HCT116 (cell line): ENCODE measurements at regions not wholly inside any gene's neighbourhood (a gene's known extent, or its start where the extent isn't known, plus 50 kb on each side); places are given as distances from the start of the nearest gene placed in this dataset.

Experiments
- ATAC-seq: fragments of 200-7000 bp; cut with Tn5 transposase; 2 replicates; pipeline ENCODE4 v1.9.1; 2020; ENCODE audit warnings: mild to moderate bottlenecking, moderate library complexity
- BruUV-seq: library from RNA; stranded (reverse); fragments of 400-500 nt; replicated peaks from 2 replicates; lab custom pipeline; 2021; lab: Mats Ljungman, UMichigan
- CTCF ChIA-PET: fragments of 300-600 bp; sonication (Branson Sonifier 250); formaldehyde crosslinking; loops from one replicate; lab custom pipeline; 2021; ENCODE audit warnings: antibody characterized with exemption; lab: Charles Lee
- POLR2A ChIA-PET: fragments of 300-600, 350-600 bp; sonication (Branson Sonifier 250); formaldehyde crosslinking; loops from one replicate; lab custom pipeline; 2021; ENCODE audit warnings: antibody characterized with exemption; lab: Charles Lee
- RAD21 ChIA-PET, 2 experiments: fragments of 300-600 bp; sonication (Branson Sonifier 250); formaldehyde crosslinking; loops; one replicate each; lab custom pipeline; 2023; ENCODE audit warnings: low total read pairs in 2 of 2; ENCODE audit not compliant: uncharacterized antibody in 2 of 2, unreplicated experiment in 2 of 2, low non-redundant PET in 1 of 2; lab: Charles Lee
- DNase-seq: peaks from one replicate; pipeline ENCODE4 v3.0.0-alpha.2; 2010; ENCODE audit warnings: low read depth, low spot score
- H2AFZ ChIP-seq: fragments of 200-600 bp; shearing (Covaris generic), sonication (generic); 2 replicates; pipeline ENCODE4 v1.6.1; 2017; ENCODE audit warnings: low read depth, mixed run types, mixed read lengths, antibody characterized with exemption, low read length; ENCODE audit not compliant: poor library complexity, severe bottlenecking
- H3K27ac ChIP-seq: 2 replicates; pipeline ENCODE4 v1.5.1; 2012; ENCODE audit warnings: low read depth, low read length
- H3K27me3 ChIP-seq: fragments of 200-600 bp; sonication (generic); 2 replicates; pipeline ENCODE4 v1.6.1; 2016; ENCODE audit warnings: mixed run types, low read length, mixed read lengths; ENCODE audit not compliant: insufficient read depth
- H3K36me3 ChIP-seq, 2 experiments: fragments of 200-500 bp in 1 of 2; fragments of 200-600 bp in 1 of 2; sonication (Bioruptor generic) in 1 of 2; sonication (generic) in 1 of 2; 2 replicates each; pipeline versions ENCODE4 v1.5.1 to v1.6.1; 2014 to 2016; ENCODE audit warnings: low read length in 2 of 2, inconsistent platforms in 1 of 2, mixed read lengths in 1 of 2, mixed run types in 1 of 2; ENCODE audit not compliant: insufficient read depth in 2 of 2, control insufficient read depth in 1 of 2
- H3K4me1 ChIP-seq, 2 experiments: fragments of 200-600 bp in 1 of 2; sonication (generic) in 1 of 2; 2 replicates each; pipeline versions ENCODE4 v1.5.1 to v1.6.1; 2012 to 2017; ENCODE audit warnings: low read length in 2 of 2, inconsistent platforms in 1 of 2, mild to moderate bottlenecking in 1 of 2, mixed read lengths in 1 of 2, mixed run types in 1 of 2, moderate library complexity in 1 of 2; ENCODE audit not compliant: insufficient read depth in 2 of 2, control insufficient read depth in 1 of 2
- H3K4me2 ChIP-seq: fragments of 200-600 bp; sonication (generic); 2 replicates; pipeline ENCODE4 v1.6.1; 2017; ENCODE audit warnings: mixed run types, low read length, mixed read lengths
- H3K4me3 ChIP-seq, 2 experiments: fragments of 200-600 bp in 1 of 2; sonication (generic) in 1 of 2; replicated peaks in 1 of 2; 2 replicates each; pipeline ENCODE4 v1.5.1; 2011 to 2016; ENCODE audit warnings: low read length in 2 of 2, control low read depth in 1 of 2, low read depth in 1 of 2, mild to moderate bottlenecking in 1 of 2, mixed read lengths in 1 of 2, mixed run types in 1 of 2
- H3K79me2 ChIP-seq: fragments of 200-600 bp; sonication (generic); 2 replicates; pipeline ENCODE4 v1.6.1; 2017; ENCODE audit warnings: mild to moderate bottlenecking, mixed run types, low read length, moderate library complexity, mixed read lengths; ENCODE audit not compliant: insufficient read depth
- H3K9ac ChIP-seq: fragments of 200-600 bp; sonication (generic); 2 replicates; pipeline ENCODE4 v1.6.1; 2016; ENCODE audit warnings: low read length, mixed read lengths
- H3K9me2 ChIP-seq: fragments of 200-600 bp; sonication (generic), shearing (Covaris generic); 2 replicates; pipeline ENCODE4 v1.6.1; 2017; ENCODE audit warnings: mixed run types, mild to moderate bottlenecking, moderate library complexity; ENCODE audit not compliant: insufficient read depth
- H3K9me3 ChIP-seq, 2 experiments: fragments of 200-500 bp in 1 of 2; fragments of 200-600 bp in 1 of 2; sonication (Bioruptor generic) in 1 of 2; sonication (generic) in 1 of 2; 2 replicates each; pipeline ENCODE4 v1.6.1; 2014 to 2017; ENCODE audit warnings: low read length in 2 of 2, mixed read lengths in 2 of 2, inconsistent platforms in 1 of 2, low read depth in 1 of 2, mild to moderate bottlenecking in 1 of 2, mixed run types in 1 of 2, moderate library complexity in 1 of 2; ENCODE audit not compliant: control insufficient read depth in 1 of 2, insufficient read depth in 1 of 2
- H4K20me1 ChIP-seq: fragments of 200-600 bp; sonication (generic), shearing (Covaris generic); 2 replicates; pipeline ENCODE4 v1.6.1; 2017; ENCODE audit warnings: mixed run types, mild to moderate bottlenecking, moderate library complexity; ENCODE audit not compliant: insufficient read depth
- CEBPB ChIP-seq: IDR thresholded peaks from 2 replicates; pipeline ENCODE4 v1.6.1; 2012; ENCODE audit warnings: low read depth
- EGR1 ChIP-seq: IDR thresholded peaks from 2 replicates; pipeline ENCODE4 v1.6.1; 2012; ENCODE audit warnings: low read depth
- ELF1 ChIP-seq: IDR thresholded peaks from 2 replicates; pipeline ENCODE4 v1.6.1; 2012; ENCODE audit warnings: low read depth, borderline replicate concordance
- FOSL1 ChIP-seq: IDR thresholded peaks from 2 replicates; pipeline ENCODE4 v1.6.1; 2012; ENCODE audit warnings: low read depth
- JUND ChIP-seq: IDR thresholded peaks from 2 replicates; pipeline ENCODE4 v1.6.1; 2012
- POLR2A ChIP-seq: IDR thresholded peaks from 2 replicates; pipeline ENCODE4 v1.7.0; 2011; ENCODE audit warnings: borderline replicate concordance; ENCODE audit not compliant: insufficient read depth, insufficient read length; ENCODE audit errors: extremely low read depth
- REST ChIP-seq: IDR thresholded peaks from 2 replicates; pipeline ENCODE4 v1.6.1; 2012; ENCODE audit warnings: low read depth
- SIN3A ChIP-seq: IDR thresholded peaks from 2 replicates; pipeline ENCODE4 v1.6.1; 2012; ENCODE audit warnings: low read depth
- TCF7L2 ChIP-seq: IDR thresholded peaks from 2 replicates; pipeline ENCODE4 v1.7.0; 2011; ENCODE audit warnings: borderline replicate concordance, inconsistent platforms; ENCODE audit not compliant: insufficient read depth, insufficient read length; ENCODE audit errors: extremely low read depth
- YY1 ChIP-seq: IDR thresholded peaks from 2 replicates; pipeline ENCODE4 v1.6.1; 2011; ENCODE audit warnings: low read length, low read depth, moderate library complexity, mild to moderate bottlenecking; ENCODE audit not compliant: insufficient replicate concordance; ENCODE audit errors: extremely low read depth
- ZFX ChIP-seq: fragments of 450-650 bp; IDR thresholded peaks from 2 replicates; pipeline ENCODE4 v1.6.1; 2017
- ZNF274 ChIP-seq: fragments of 200-500 bp; sonication (Bioruptor generic); IDR thresholded peaks from 2 replicates; pipeline ENCODE4 v1.6.1; 2014; ENCODE audit warnings: mild to moderate bottlenecking, low read depth, low read length, inconsistent platforms
- intact Hi-C: fragments of 100-400 bp; cut with micrococcal nuclease; formaldehyde crosslinking; loops from 2 replicates; pipeline ENCODE4 v1.10.0; 2022
- TF ChIP-seq, protein P1 (sequence below), 3 experiments: fragments of 200-600 bp in 1 of 3; sonication (generic) in 1 of 3; IDR thresholded peaks in 2 of 3; conservative IDR thresholded peaks in 1 of 3; 2 replicates each; pipeline ENCODE4 v1.5.1; 2012 to 2017; ENCODE audit warnings: low read depth in 2 of 3, low read length in 2 of 3, antibody characterized with exemption in 1 of 3, borderline replicate concordance in 1 of 3, control low read depth in 1 of 3, mild to moderate bottlenecking in 1 of 3, mixed read lengths in 1 of 3, mixed run types in 1 of 3, moderate library complexity in 1 of 3; ENCODE audit not compliant: insufficient read depth in 1 of 3
- TF ChIP-seq, protein P2 (sequence below): IDR thresholded peaks from 2 replicates; pipeline ENCODE4 v1.6.1; 2012

GRCh38 chr2:221347471-221347870, 224.6 kb downstream of the EPHA4 start:
- no peak overlapping the region for H3K4me3 ChIP-seq
- ChIA-PET POLR2A (no interaction called here), RAD21 (no interaction called here), CTCF (no interaction called here)
- no peak overlapping the region for H2AFZ ChIP-seq
- no peaks in the 10 kb centered on the region for H3K9me2 ChIP-seq
- no peak overlapping the region for H3K9ac ChIP-seq
- H4K20me1 ChIP-seq, result no peaks in the 10 kb centered on the region
- TF ChIP-seq FOSL1 (peak; percentile 20; the same call in 1 of the 2 replicates), ZFX (no peak)
- H3K4me1 ChIP-seq, result no peaks in the 10 kb centered on the region
- ATAC-seq (no peak), DNase-seq (no peak)
- no peaks in the 10 kb centered on the region for H3K36me3 ChIP-seq
- intact Hi-C loops, result no loop called here
- BruUV-seq, result no TSS peak
- H3K79me2 ChIP-seq, result no peaks in the 10 kb centered on the region
- H3K27me3 ChIP-seq, result 0 out of 2 replicates have a peak, but pooled peaks cover 19% of the 10 kb centered on the region
- no peaks in the 10 kb centered on the region for H3K9me3 ChIP-seq
- H3K4me2 ChIP-seq, result no peak overlapping the region
- H3K27ac ChIP-seq, result no peak overlapping the region

GRCh38 chr2:221350616-221351015, 221.5 kb downstream of the EPHA4 start:
- RAD21 ChIA-PET, result no interaction called here

More at GRCh38 chr2:221350616-221351015, 221.5 kb downstream of the EPHA4 start:
- CTCF ChIA-PET, result no interaction called here
- BruUV-seq, result no TSS peak
- intact Hi-C loops, result no loop called here
- Histone ChIP-seq H3K36me3 (no peaks in the 10 kb centered on the region), H2AFZ (no peak overlapping the region), H3K4me1 (no peaks in the 10 kb centered on the region), H3K9me3 (no peaks in the 10 kb centered on the region), H3K9ac (no peak overlapping the region), H3K9me2 (no peaks in the 10 kb centered on the region), H3K79me2 (no peaks in the 10 kb centered on the region), H3K27ac (no peak overlapping the region), H3K4me2 (no peak overlapping the region), H3K4me3 (no peak overlapping the region), H4K20me1 (no peaks in the 10 kb centered on the region), H3K27me3 (peaks cover 20% of the 10 kb centered on the region; the same call in 1 of the 2 replicates)
- POLR2A ChIA-PET, result no interaction called here
- ATAC-seq (no peak), DNase-seq (no peak)
- TF ChIP-seq JUND (no peak), FOSL1 (no peak), POLR2A (no peak), CEBPB (no peak), YY1 (no peak), ZNF274 (no peak), TCF7L2 (no peak), ELF1 (no peak), REST (no peak), EGR1 (no peak), SIN3A (no peak)
- TF ChIP-seq, protein P1, sequence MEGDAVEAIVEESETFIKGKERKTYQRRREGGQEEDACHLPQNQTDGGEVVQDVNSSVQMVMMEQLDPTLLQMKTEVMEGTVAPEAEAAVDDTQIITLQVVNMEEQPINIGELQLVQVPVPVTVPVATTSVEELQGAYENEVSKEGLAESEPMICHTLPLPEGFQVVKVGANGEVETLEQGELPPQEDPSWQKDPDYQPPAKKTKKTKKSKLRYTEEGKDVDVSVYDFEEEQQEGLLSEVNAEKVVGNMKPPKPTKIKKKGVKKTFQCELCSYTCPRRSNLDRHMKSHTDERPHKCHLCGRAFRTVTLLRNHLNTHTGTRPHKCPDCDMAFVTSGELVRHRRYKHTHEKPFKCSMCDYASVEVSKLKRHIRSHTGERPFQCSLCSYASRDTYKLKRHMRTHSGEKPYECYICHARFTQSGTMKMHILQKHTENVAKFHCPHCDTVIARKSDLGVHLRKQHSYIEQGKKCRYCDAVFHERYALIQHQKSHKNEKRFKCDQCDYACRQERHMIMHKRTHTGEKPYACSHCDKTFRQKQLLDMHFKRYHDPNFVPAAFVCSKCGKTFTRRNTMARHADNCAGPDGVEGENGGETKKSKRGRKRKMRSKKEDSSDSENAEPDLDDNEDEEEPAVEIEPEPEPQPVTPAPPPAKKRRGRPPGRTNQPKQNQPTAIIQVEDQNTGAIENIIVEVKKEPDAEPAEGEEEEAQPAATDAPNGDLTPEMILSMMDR (IDR thresholded peaks at IDR 0.05 in 2 of 3, conservative IDR thresholded peaks at IDR 0.05 in 1 of 3; ENCODE audit: borderline replicate concordance in 1 of 3, insufficient read depth in 1 of 3, low read depth in 2 of 3, low read length in 2 of 3), result no peak
- TF ChIP-seq, protein P2, sequence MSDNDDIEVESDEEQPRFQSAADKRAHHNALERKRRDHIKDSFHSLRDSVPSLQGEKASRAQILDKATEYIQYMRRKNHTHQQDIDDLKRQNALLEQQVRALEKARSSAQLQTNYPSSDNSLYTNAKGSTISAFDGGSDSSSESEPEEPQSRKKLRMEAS, result no peak
